HG03469 (cell line): ENCODE measurements at regions not wholly inside any gene's neighbourhood (a gene's known extent, or its start where the extent isn't known, plus 50 kb on each side); places are given as distances from the start of the nearest gene placed in this dataset.
"Not testable (repeated sequence)": the region's sequence is repeated elsewhere in the genome, so short reads cannot be mapped to it uniquely, and the experiment has no call there.

ENCODE experiments used
- ATAC-seq: cut with Tn5 transposase; IDR thresholded peaks from one replicate; pipeline ENCODE4 v1.9.1; 2021; ENCODE audit warnings: mild to moderate bottlenecking, moderate library complexity, moderate number of reproducible peaks; ENCODE audit not compliant: unreplicated experiment

DNA sequence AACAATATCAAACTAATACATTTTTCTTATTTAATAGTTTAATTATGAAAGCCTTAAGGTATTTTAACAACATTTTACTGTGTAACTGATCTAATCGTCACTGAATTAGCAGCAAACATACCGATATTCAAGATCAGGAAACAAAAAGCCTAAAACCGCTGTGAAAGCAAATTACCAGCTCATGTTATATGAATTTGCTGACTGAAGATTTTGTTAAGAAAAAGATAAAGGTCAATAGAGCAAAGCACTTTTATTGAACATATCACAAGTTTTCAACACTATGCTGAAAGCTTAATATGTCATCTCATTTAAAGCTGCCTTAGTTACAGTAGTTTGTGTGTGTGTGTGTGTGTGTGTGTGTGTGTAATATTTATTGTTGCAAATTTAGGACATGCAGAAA, 1634.9 kb upstream of the NUDT12 start:
- ATAC-seq: no peak

DNA sequence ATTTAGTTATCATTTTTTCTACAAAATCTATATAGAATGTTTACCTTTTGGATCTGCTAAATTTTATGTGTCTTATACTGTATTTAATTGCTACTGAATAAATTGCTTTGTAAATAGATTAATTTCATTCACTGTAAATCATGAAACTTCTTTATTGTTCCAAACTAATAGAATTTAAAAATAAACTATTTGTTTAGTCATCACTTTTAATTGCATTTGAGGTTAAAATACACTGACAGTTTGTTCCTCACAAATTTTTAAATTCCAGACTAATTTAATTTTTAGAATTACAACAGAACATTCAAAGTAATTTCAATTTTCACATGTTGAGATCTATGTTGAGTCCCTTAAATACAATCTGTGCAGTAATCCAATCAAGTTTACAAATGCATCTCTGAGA, 1633.2 kb upstream of the NUDT12 start:
- no peak for ATAC-seq

DNA sequence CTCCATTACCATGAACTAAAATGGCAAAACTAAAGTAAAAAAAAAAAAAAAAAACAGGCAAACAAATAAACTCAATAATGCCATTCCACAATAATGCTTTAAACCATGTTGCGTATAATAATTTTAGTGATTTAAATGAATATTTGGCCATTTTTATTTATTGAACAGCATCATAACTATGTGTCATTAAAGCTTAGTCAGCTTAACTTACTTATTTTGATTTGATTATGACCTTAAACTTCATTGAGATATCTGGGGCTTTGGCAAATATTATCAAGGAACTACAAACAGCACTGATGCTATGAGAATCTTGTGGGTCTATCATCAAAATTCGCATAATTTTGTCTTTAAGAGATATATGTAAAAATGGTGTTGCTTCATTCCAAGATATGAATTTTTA, 1610.3 kb upstream of the NUDT12 start:
- no peak for ATAC-seq

DNA sequence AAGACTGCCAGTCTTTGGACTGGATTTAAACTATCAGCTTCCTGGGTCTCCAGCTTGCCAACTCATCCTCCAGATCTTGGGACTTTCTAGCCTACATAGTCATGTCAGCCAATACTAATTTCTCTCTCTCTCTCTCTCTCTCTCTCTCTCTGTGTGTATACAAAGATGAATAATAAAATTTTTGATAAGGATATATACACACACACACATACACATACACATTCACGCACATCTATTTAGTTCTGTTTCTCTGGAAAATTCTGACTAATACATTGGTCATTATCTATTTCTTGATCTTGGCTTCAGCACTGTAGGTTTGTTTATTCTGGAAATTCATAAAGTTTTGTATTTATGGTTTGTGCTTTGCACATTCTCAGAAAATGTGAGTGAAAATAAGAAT, 1606.2 kb upstream of the NUDT12 start:
- no peak for ATAC-seq

DNA sequence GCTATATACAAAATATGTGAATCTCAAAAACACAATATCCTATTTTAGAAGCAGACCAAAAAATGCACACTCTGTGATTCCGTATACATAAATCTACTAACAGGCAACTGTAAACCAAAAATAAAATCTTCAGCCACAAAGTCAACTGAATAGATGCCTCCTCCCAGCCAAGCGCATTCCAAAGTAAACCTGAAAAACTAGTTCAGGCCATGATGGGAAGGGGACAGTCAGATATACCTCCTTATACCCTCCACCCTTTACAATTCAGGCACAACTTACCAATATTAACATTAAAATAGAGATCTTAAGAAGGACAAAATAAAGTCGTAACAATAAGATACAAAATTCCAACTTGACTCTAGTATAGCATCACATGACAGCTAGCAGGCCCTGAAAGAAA, 1604.5 kb upstream of the NUDT12 start:
- no peak for ATAC-seq

DNA sequence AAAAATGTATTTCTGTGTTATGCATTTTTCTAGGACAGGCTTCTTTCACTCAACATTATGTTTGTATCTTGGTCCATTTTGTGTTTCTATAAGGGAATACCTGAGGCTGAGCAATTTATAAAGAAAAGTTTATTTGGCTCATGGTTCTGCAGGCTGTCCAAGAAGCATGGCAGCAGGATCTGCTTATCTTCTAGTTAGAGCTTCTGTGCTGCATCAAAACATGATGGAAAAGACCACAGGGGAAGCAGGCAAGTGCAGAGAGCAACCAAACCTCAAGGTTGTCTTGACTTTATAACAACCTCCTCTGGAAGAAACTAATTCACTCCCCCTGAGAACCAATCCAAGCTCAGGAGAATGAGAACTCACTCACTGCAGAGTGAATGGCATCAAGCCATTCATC, 1601.0 kb upstream of the NUDT12 start:
- no peak for ATAC-seq

DNA sequence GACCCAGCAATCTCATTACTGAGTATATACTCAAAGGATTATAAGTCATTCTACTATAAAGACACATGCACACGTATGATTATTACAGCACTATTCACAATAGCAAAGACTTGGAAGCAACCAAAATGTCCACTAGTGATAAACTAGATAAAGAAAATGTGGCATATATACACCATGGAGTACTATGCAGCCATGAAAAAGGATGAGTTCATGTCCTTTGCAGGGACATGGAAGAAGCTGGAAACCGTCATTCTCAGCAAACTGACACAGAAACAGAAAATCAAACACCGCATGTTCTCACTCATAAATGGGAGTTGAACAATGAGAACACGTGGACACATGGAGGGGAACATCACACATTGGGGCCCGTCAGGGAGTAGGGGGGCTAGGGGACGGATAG, 1600.0 kb upstream of the NUDT12 start:
- not testable (repeated sequence) for ATAC-seq

DNA sequence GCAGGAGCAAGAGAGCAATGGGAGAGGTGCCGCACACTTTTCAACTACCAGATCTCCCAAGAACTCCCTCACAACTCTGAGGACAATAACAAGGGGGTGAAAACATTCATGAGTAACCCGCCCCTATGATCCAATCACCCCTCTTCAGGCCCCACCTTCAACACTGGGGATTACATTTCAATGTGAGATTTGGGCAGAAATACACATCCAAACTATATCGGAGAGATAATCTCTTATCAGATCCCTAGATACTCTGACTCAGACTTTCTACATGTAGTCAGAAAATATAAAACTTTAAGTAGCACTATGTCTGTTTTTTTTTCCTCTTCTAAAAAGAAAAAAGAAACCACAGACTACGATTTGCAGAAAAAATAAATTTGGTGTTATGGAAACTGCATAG, 1595.9 kb upstream of the NUDT12 start:
- ATAC-seq: no peak

DNA sequence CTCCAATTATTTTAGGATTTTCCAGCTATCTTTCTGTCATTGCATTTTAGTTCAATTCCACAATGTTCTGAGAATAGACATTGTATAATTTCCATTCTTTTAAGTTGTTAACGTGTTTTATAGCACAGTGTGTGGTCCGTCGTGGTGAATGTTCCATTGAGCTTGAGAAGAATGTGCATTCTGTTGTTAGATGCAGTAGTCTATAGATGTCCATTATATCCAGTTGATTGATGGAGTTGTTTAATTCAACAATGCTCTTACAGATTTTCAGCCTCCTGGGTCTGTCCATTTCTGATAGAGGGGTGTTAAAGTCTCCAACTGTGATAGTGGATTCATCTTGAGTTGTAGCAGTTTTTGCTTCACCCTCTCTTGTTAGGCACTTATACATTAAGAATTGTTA, 1587.7 kb upstream of the NUDT12 start:
- no peak for ATAC-seq

DNA sequence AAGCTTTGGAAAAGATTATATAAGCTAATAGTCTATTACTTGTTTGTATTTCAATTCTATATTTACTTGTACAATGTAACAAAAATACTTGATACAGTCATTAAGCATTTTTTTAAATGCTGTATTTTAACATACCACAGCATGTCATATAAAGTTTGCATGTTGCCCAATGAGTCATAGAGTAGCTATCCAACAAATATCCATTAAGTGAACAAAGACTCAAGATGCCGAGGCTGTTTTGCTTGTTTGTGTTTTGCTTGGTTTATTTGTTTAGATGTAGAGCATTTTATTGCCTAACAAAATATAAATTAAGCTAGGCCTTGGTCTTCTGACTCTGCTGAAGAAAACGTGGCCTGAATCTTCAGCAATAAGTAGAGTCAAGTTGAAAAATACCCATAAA, 1584.3 kb upstream of the NUDT12 start:
- ATAC-seq: no peak

DNA sequence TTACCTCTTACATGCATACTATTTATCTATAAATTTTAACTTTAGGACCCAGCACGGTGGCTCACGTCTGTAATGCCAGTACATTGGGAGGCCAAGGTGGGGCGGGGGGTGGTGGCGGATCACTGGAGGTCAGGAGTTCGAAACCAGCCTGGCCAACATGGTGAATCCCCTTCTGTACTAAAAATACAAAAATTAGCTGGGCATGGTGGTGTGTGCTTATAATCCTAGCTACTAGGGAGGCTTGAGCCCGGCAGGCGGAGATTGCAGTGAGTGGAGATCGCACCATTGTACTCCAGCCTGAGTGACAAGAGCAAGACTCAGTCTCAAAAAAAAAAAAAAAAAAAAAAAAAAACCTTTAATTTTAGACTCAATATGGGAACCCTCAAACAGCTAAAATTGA, 1582.6 kb upstream of the NUDT12 start:
- ATAC-seq: no peak

DNA sequence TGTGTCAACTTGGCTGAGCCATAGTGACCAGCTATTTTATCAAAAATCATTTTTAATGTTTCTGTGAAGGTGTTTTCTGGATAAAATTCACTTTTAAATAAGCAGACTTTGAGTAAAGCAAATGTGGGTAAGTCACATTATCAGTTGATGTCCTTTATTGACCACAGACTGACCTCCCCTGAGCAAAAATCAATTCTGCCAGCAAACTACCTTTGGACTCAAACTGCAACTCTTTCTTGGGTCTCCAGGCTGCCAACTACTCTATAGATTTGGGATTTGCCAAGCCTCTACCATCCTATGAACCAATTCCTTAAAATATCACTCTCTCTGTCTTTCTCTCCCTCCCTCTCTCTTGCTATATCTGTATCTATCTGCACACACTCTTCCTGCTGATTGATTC, 1571.7 kb upstream of the NUDT12 start:
- no peak for ATAC-seq

DNA sequence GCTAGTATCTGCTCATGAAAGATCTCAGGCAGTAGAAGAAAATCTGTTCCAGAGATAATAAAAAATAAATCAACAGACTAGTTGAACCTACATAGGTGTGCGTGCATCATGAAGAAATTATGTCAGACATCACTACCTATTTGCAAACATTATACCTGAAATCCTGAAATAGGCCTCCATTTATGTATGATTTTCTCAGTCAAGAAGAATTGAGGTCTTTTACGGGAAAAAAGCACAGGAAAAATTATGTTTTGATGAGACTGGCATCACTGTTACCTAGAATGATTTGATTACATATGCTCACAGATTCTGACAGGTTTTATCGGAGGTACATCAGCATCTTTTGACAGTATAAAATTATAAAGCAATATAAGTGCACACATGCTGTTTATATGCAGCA, 1570.5 kb upstream of the NUDT12 start:
- ATAC-seq: no peak

DNA sequence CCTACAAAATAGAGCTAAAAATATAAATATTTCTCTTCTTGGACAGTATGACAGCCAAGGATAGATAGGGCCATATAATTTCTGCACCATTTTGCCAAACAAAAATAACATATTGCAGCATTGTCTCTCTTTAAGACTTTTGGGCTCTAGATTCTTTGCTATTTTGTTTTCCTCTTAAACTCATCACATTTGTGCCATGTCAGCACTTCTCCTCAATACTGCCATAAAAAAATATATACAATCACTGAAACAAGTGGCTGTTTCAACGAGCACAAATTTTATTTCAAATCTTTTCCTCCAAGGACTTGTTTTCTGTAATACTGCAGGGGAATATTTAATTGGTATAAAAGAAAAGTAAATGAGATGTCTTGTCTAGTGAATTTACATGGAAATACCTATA, 1570.0 kb upstream of the NUDT12 start:
- no peak for ATAC-seq

DNA sequence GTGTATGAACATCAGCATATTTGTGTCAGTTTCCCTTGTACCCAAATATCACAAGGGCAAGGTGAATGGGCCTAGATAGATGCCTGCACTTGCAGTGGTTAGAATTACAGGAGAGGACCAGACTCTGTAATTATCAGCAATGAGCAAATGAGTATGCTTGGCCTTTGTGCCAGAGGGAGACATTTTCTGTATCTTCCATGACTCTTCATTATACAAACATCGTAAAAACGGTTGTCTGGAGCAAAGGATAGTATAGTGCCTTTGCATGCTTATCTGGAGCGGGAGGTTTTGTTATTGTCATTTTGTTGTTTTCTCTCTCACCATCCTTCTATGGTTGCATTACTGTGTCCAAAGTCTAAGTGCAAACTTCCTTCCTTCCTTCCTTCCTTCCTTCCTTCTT, 1568.5 kb upstream of the NUDT12 start:
- no peak for ATAC-seq

DNA sequence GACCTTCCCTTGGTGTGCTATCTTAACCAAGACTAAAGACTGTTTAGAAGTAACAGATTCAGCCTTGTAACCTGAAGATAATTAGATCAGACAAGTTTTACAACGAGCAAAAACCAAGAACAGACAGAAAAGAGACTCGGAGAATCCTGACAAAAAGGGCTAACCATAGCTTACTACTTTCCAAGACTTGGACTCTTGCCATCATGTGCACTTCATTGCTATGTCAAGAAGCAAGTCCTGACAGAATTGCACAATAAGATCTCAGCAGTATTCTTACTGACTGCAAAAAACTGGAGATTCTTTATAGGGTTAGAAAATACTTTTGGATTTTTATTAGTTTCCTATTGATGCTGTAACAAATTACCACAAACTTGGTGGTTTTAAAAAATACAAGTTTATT, 1539.0 kb upstream of the NUDT12 start:
- ATAC-seq: no peak

DNA sequence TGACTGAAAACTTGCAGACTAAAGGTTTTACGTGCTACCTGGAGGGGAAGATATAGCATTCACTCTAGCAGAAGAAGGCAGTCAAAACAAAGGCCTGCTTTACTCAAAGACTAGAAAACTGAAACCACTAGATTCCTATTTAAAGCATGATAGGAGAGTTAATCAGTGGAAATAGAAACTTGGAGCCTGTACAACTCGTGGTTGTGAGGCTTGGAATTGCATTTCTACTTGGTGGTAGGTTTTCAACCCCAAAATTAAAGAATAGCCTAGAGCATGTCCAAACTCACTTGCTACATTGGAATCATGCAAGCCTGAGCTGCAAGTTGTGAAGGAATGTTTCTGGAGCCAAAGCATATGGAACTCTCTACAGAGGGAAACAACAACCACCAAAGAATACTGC, 1526.4 kb upstream of the NUDT12 start:
- ATAC-seq: no peak

DNA sequence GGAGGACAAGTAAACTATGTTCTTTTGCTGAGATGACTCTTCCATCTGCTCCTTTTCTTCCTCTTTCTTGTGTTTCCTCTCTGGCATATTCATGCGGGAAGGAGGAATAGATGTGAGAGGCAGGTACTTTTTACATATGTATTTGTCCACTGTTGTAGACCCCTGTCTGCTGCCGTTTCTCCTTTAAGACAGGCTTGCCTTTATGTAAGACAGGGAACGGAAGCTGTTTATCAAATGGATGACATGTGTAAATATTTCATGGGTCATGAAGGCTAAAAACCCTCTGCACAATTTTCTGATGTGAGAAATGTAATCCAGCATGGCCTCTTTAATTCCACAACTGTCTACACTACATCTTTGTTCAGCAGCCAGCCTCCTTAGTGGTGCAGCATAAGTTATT, 1525.5 kb upstream of the NUDT12 start:
- no peak for ATAC-seq

DNA sequence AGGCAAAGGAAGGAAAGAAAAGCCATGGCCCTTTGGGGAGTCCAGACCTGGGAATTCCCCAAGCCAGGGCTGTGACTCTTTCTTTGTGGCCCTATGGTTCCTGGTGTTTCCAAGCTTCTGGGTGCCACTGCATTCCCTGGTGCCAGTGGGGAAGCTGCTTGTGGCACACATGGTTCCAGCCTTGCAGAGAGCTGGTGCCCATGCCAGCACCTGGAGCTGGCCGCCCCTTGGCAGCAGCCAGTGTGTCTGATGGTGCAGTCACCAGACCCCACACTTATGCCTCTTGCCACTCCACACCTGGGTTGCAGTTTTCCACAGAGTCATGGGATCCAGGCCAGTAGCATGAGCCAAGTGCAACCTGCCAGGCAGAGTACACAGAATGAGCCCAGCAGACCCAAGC, 1495.3 kb upstream of the NUDT12 start:
- no peak for ATAC-seq

DNA sequence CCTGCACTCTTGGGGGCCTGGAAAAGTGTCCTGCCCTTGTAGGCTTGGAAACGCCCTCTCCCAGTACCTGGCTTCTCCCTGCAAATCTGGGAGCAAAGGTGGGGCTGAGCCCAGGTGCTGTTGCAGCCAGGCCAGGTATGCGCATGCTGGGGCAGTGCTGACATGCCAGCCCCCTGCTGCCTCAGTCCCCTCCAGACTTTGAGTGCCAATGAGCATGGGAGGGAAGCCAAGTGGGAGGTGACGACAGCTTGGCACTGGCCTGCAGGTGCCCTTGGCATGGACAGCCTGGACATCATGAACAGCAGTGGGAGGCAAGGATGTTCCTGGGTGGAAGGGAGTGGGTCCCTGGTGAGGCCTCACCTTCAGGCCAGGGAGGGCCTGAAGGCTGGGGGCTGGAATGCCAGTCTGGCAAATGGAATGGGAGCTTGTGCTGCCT, 1494.4 kb upstream of the NUDT12 start:
- no peak for ATAC-seq

DNA sequence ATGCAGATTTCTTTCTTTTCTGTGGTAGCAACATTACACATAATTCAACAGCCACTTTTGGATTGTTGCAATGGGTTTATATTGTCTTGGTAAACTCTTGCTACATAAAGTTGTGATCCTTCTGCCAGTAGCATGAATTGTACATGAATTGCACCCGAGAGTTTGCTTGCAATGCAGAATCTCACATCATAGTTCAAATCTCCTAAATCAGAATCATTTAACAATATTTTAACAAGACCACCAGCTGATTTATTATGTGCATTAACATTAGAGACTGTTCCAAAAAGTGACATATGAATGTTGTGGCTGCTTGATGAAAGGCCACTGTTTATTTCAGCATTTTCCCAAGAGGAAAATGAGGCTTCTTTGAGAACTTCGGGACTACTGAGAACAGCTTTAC, 1491.8 kb upstream of the NUDT12 start:
- ATAC-seq: no peak

DNA sequence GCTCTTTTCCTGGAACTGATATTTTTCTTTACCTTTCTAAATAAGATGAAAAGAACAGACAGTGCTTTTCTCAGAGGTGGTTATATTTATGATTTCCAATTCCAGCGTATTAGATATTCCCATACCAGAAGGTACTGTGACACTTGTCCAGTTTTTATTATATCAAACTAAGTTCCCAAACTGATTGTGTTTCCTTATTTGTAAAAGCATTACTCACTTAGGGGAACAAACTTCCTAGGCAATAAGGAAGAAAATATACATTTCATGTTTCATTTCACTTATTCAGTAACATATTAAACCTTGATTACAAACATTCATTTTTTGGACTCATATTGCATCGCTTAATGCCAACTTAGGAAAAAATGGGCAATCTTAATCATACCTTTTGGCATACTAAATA, 1480.0 kb upstream of the NUDT12 start:
- no peak for ATAC-seq

DNA sequence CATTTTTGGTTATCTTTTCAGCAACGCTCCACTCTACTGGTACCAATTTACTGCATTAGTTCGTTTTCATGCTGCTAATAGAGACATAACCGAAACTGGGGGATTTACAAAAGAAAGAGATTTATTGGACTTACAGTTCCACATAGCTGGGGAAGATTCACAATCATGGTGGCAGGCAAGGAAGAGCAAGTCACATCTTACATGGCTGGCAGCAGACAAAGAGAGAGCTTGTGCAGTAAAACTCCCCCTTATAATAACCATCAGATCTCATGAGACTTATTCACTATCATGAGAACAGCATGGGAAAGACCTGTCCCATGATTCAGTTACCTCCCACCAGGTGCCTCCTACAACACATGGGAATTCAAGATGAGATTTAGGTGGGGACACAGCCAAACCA, 1474.2 kb upstream of the NUDT12 start:
- ATAC-seq: not testable (repeated sequence)

DNA sequence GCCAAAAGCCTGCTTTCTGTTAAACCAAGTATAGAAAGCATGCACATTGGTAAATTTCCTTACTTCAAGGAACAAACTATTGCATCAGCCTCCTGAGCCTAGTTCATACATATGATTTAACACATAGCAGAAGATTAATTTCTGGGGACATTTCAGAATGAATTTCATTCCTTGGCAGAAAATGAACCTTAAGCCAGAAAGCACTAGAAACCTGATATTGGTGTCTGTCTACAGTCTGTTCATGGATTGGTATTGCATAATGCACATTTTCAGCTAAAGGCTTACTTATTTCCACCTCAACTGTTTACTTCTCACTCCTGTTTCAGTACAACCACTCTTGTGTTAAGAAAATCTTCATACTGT, 1471.8 kb upstream of the NUDT12 start:
- no peak for ATAC-seq
